Stimulated activated CD4-positive, alpha-beta T cell treated with anti-CD3 and anti-CD28 coated beads, Interleukin-12 subunit alpha, Interleukin-12 subunit beta, amount 100 ng/mL, for 4 hours (primary cell): ENCODE measurements at regions not wholly inside any gene's neighbourhood (a gene's known extent, or its start where the extent isn't known, plus 50 kb on each side); places are given as distances from the start of the nearest gene placed in this dataset.

ENCODE experiments used
- DNase-seq: peaks from one replicate; pipeline ENCODE4 v3.0.0-alpha.2; 2020

DNA sequence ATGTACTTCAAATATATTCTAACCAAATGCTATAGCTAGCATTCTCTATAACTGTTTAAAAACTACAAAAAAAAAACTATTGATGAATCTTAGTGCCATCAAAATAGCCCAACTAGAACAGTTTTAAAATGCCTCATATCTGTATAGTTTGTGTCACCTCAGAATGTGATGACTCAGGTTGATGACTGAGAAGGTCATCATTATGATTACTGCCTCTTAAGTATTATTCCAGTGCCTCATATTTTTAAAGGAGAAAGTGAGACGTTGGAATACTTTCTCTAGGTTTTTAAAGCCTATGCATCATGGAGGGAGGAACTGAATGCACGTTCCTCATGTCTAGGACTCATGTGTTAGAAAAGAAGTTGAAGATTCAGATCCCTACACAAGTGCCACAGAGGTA lies 88.2 kb downstream of the TMA16 start:
- no peak for DNase-seq

DNA sequence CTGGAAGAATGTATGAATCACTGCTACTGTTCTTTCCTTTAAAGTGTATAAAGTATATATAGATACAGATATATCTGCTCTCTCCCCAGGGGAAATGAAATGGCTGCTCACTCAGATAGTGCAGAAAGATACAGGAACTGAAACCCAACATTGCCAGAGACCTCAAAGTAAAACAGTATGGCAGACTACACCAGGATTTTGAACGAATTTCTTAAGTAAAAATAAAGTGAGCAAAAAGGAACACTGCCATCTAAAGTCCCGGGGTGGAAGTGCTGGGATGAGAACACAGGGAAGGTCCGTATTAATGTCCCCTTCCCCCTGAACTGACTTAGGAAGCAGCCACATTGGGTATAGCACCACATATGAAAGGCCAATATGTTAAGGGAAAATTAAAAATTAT lies 93.4 kb downstream of the TMA16 start:
- DNase-seq = no peak

DNA sequence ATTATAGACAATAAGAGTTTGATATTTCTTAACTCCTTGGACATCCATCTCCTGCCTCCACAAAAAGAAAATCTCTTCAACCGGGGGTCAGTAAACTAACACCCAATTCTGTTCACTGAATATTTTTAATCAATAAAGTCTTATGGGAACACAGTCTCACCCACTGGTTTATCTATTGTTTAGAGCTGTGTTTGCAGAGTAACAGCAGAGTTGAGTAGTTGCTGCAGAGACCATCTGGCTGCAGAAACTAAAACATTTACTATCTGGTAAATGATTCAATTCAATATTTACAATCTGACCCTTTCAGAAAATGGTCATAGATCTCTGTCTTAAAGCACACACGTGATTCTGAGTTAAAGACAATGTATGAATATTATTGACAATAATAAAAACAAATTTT lies 94.0 kb downstream of the TMA16 start:
- no peak for DNase-seq

DNA sequence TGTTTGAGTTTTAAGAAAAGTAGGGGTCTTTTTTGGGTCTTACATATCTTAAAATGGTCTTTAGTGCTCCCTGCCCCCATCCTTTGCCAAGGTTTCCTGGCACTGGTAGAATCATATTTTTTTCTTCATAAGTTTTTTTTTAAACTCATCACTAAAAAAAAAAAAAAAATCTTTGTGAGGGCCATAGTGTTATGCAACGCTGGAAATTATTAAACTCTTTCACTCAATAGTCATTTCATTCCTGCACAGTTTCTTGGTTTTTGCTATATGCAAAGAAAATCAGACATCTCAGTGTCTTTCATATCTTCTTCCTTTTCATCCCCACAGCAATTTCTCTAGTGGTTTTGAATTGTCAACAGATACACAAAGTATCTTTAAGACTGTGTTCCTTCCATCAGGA lies 95.6 kb downstream of the TMA16 start:
- DNase-seq = no peak

- no peak for DNase-seq
These were observed 96.3 kb downstream of the TMA16 start for GRCh38 chr4:163590619-163591264.

- DNase-seq = no peak
These were observed 97.1 kb downstream of the TMA16 start for GRCh38 chr4:163591614-163592020.

DNA sequence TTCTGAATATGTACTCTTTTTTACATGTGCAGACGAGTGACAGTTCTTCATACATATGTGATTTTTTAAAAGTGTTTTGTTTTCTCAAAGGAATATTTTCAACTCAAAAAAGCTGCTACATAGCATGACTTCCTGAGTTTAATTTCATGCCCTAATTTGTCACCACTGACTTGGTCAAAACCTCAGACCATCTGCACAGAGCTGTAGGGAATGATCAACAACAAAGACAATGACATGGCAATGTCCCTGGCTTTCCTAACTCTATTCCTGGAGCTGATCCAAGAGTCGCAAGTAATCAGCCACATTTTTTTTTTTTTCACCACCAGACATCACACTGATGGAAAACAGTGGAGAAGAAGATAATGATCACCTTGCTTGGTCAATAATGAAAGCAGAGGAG lies 97.7 kb downstream of the TMA16 start:
- no peak for DNase-seq

DNA sequence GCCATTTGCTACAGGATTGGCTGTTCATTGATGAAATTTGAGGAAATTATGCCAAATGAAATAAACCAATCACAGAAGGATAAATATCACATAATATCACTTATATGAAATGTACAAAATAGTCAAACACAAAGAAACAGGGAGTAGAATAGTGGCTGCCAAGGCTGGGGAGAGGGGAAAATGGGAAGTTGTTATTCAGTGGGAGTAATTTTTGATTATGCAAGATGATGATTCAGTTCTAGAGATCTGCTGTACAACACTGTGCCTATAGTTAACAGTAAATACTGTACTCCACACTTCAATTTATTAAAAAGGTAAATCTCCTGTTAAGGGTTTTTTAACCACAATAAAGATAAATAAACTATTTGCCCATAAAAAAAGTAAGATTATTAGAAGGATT lies 101.1 kb downstream of the TMA16 start:
- no peak for DNase-seq

DNA sequence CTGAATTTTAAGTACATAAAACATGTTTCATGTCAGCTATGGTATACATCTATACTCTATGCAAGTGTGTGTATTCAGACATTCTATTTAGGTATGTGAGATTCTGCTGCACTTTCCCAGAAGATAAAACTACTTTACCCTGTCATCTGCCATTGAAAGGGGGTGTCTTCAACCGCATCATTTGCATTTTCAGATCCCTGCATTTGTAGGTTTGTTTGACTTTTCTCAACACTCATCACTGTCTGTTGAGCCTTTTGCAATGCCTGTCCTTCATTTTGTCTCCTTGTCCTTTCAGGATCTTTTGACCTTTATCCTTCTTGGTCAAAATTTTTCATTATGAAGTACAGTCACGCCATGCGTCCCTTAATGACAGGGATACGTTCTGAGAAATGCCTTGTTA lies 103.5 kb downstream of the TMA16 start:
- DNase-seq = no peak

DNA sequence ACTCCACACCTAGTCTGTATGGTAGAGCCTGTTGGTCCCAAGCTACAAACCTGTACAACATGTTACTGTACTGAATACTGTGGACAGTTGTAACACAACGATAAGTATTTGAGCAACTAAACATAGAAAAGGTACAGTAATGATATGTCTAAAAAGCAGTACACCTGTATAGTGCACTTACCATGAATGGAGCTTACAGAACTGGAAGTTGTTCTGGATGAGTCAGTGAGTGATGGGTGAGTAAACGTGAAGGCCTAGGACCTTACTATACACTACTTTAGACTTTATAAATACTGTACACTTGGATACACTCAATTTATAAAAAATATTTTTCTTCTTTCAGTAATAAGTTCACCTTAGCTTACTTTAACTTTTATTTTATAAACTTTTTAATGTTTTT lies 104.0 kb downstream of the TMA16 start:
- DNase-seq = no peak

GRCh38 chr4:163600727-163601126 lies 106.2 kb downstream of the TMA16 start:
- no peak for DNase-seq

GRCh38 chr4:163603257-163603656 lies 108.8 kb downstream of the TMA16 start:
- no peak for DNase-seq

GRCh38 chr4:163606896-163607691 lies 112.6 kb downstream of the TMA16 start:
- no peak for DNase-seq

- DNase-seq = no peak
These were observed 114.5 kb downstream of the TMA16 start for GRCh38 chr4:163609019-163609418.

DNA sequence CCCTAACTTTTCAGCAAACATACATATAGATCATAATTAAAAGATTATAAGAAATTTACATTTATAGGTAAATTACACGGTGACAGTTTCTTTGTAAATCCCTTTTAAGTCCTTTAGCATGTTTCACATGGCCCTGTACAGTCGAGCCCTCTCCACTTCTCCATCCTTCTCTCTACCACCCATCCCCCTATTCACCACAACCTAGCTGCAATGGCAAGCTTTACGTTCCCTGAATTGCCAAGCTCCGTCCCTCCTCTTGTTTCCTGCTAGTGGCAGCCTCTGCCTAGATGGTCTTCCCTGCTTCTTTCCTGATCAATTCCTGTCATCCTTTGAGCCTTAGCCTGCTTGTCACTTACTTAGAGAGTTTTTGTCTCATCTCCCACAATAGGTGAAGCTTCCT lies 116.2 kb downstream of the TMA16 start:
- no peak for DNase-seq

DNA sequence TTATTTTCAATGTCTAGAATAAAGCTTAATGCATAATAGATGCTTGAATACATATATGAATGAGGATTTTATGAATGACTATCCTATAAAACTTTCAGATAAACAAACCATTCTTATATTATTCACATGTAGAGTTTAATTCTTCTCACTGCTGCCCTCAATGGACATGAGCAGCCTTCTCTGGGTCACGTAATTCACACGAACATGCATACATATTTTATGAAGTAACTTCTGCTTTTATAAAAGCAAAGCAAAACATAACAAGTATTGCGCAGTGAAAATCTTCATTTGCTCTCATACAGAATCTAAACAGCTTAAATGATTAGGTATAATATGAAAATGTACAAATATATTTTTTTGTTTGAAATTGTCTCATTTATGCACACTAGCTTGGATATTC lies 116.7 kb downstream of the TMA16 start:
- DNase-seq = no peak

- no peak for DNase-seq
These were observed 117.4 kb downstream of the TMA16 start for GRCh38 chr4:163611784-163612445.

- no peak for DNase-seq
These were observed 118.3 kb downstream of the TMA16 start for GRCh38 chr4:163612762-163613161.

- no peak for DNase-seq
These were observed 118.9 kb downstream of the TMA16 start for GRCh38 chr4:163613383-163613782.

GRCh38 chr4:163614866-163615265 lies 120.4 kb downstream of the TMA16 start:
- DNase-seq = no peak

- DNase-seq = no peak
These were observed 124.4 kb downstream of the TMA16 start for GRCh38 chr4:163618845-163619244.

DNA sequence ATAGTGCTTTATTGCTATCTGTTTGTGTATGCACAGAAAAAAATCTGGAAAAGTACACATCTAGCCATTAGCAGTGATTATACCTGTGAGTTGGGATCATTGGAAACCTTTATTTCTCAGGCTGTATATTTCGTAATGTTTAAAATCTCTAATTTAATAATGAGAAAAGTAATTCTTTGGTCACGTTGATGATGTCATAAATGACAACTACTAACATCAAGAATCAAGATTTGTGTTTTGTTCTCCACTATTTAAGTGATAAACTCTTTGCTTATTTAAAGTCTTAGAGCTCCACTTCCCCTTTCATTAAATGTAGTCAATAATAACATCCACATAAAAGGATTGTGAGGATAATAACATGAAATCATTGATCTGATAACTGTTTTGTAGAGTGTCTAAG lies 126.2 kb downstream of the TMA16 start:
- no peak for DNase-seq

DNA sequence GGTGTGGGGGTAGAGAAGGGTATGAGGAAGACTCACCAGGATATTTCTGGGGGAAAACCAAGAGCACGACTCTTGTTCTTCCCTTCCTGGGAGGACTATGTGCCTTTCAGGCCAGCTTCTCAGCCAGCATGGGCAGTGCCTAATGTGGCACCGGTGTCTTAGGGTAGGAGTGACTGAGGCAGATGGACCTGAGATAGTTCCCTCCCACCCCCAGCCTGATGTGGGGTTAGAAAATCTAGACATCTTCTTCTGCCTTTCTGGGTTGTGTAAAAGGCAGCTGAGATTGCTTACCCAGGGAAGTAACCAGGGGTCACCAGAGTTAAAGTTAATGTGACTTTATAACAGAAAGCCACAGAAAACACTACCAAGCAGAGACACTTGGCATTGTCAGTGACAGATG lies 127.3 kb downstream of the TMA16 start:
- DNase-seq = no peak

GRCh38 chr4:163622379-163623035 lies 128.0 kb downstream of the TMA16 start:
- no peak for DNase-seq
